ENCODE measurements at regions not wholly inside any gene's neighbourhood (a gene's known extent, or its start where the extent isn't known, plus 50 kb on each side); places are given as distances from the start of the nearest gene placed in this dataset.

DNA sequence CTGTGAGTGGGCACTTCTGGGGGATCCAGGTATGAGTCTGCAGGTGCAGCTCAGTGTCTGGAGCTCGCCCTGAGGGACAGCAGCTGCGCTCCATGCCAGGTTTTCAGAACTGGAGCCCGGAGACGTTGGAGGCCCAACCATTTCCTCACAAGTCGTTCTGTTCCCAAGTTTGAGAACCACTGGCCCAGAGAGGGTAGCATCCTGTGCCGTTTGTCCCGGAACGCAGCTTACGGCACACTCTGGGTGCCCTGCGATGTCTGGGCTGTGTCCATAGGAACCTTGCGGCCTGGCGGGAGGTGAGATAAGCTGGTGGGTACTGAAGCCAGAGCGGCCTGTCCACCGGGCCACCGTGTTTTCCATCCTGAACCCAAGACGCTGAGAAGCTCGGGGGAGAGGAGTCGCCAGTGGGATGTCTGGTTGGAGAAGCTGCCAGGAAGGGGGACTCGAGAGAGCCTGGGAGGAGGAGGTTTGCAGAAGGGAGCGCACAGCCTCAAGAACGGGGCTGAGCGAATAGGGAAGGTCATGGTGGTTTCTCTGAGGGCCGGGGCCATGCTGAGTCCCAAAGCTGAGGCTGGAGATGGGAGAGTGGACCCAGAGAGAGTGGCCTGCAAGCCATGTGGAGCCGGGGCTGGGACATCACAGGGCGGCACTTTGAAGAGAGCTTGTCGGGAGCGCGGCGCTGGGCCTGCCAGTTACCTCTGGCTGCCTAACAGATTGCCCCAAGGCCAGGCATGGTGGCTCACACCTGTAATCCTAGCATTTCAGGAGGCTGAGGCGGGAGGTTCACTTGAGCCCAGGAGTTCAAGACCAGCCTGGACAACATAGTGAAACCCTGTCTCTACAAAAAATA lies 211.0 kb upstream of the GSE1 start:
- no peak for DNase-seq (ENCODE audit: low read depth)

DNA sequence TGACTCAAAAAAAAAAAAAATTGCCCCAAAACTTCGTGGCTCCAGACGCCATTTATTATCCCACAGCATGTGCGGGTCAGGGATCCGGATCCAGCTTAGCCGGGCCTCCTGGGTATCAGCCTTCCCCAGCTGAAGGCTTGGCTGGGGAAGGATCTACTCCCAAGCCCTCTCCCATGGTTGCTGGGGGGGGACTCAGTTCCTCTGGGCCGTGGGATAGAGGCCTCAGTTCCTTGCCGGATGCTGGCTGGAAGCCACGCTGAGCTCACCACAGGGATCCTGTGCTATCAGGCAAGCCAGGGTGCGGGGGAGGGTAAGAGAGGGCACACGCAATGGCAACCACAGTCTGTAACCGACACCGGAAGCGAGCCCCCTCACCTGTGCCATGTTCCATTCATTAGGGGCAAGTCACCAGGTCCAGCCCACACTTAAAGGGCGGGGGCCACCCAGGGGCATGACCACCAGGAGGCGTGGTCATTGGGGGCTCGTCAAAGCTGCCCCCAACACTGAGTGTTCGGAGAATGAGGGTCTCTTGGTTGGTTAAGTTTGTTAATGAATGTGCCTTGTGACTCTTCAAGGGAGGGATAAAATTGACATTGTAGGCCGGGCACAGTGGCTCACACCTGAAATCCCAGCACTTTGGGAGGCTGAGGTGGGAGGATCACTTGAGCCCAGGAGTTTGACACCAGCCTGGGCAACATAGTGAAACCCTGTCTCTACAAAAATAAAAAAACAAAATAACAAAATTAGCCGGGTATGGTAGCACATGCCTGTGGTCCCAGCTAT lies 210.0 kb upstream of the GSE1 start:
- peak; percentile 62 for DNase-seq (ENCODE audit: low read depth)

DNA sequence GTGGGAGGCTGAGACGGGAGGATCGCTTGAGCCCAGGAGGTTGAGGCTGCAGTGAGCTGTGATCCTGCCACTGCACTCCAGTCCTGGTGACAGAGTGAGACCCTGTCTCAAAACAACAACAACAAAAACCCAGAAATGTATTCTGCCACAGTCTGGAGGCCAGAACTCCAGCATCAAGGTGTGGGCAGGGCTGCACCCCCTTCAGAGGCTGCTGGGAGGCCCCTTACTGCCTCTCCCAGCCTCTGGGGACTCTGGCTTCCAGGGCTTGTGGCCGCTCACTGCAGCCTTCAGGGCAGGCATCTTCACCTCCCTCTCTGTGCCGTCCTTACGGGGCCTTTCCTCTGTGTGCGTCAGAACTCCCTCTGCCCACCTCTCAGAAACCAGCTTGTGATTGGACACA lies 209.4 kb upstream of the GSE1 start:
- no peak for DNase-seq (ENCODE audit: low read depth)

DNA sequence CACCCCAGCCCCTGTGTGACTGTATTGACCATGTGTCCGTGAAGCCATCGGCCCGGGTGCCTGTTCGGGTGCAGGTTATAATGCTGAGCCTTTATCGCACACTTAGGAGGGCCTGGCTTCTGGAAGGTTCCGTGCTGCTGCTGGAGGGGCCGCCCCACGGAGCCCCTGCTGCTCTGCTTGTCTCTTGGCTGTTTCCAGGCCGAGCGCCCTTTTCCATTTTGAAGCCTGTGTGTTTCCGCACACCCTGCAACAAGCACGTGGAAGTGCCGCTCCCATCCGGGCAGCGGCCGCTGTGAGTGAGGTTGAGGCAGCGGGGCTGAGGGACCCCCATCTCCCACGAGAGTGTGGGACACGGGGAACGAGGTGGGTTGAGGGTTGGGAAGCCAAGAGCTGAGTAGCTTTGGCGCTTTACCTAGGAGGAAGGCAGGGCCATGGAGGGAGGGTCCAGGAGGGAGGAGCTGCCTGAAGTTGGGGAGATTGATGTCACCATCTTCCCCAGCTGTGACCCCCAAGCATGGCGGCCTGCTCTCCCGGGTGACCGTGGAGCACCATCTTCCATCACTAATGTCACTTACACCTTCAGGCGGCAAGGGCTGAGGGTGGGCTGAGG lies 200.1 kb upstream of the GSE1 start:
- DNase-seq (ENCODE audit: low read depth), result no peak

DNA sequence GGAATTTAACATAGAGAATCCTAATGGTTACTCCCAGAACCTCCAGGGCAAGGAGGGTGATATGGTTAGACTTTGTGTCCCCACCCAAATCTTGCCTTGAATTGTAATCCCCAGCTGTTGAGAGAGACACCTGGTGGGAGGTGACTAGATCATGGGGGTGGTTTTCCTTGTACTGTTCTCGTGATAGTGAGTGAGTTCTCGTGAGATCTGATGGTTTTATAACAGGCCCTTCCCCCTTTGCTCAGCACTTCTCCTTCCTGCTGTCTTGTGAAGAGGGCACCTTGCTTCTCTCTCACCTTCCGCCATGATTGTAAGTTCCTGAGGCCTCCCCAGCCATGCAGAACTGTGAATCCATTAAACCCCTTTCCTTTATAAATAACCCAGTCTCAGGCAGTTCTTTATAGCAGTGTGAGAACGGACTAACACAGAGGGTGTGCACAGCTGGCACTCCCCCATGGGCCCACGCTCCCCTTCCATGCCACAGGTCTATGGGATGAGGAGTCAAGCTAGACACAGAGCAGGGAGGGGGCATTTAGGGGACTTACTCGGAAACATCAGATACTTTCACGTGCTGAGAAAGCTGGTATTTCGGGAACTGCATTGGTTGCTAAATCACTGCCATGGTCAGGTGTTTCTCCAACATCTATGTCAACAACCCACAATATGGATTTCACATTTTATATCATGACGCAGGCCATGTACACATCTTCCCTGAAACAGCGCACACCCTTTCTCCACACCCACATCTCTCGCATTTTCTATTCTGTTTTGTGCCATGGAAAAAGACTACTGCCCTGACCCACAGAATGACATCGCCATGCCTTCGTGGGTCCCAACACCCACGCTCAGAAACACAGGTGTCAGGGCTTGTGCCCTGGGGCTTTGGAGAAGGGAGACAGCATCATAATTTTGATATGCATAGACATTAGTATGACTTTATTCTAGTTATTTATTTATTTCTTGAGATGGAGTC lies 199.1 kb upstream of the GSE1 start:
- DNase-seq (ENCODE audit: low read depth), result no peak

DNA sequence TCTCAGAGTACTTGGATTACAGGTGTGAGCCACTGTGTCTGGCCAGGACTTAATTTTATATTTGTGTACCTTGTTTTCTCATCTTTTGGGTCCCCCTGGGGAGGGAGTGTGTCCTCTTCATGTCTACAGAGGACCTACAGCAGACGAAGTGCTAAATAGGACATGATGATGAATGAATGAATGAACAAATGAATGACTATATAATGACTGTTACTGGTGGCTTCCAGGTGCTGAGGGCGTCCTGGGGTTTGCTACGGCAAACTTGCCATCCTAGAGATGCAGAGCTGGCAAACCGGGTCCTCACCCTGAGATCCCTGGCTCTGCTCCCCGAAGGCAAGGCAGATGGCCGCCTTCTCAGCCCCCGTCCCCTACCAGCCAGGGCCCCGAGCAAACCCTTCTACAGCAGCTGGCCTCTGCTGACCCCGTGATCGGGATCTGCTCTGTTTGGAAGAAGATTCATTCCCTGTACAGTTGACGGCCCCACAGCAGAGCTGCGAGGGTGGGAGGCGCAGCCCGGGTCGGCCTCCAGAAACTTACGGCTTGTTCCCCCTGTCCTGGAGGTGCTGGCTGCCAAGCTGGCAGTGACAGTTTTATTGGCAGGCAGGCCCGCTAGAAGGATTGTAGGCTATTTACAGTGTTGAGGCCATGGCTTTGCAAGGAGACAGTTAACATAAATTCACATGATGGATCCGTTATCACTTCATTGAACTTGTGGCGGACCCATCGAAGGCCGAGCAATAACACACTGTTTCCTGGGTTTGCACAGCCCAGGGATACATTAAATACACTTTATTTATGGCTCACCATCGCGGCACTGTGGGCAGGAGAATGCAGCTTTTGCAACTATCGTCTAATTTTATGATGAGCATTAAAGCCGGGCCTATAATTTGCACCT lies 197.7 kb upstream of the GSE1 start:
- no peak for DNase-seq (ENCODE audit: low read depth)

DNA sequence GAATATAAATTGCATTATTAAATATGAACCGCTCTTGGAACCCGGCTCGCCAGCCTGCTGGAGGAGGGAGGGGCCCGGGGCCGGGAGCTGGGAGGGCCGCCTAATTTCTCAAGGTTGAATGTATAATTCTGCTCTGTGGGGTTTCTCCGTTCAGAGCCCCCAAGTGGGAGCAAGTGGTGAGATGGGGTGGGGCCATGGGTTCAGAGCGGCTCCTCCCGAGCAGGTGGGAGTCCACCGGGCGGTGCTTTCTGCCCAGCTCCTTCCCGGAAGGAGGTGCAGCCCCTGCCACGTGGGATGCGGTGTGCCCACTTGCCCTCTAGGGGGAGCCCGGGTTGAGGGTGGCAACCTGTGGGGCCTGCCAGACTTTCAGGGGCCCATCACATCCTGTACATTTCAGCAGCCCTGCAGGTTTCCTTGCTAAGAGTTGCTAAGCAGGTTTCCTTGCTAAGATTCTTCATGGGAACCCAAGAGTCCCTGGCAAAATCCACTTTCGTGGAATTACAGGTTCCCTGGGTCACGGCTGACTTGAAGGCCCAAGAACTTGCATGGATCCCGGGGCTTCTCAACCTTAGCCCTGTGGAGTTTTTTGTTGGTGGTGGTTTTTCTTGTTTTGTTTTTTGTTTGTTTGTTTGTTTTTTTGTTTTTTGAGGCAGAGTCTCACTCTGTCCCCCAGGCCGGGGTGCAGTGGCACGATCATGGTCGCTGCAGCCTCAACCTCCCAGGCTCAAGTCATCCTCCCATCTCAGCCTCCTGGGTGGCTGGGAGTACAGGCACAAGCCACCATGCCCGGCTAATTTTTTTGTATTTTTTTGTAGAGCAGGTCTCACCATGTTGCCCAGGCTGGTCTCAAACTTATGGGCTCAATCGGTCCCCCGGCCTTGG lies 196.7 kb upstream of the GSE1 start:
- DNase-seq (ENCODE audit: low read depth), result peak; percentile 43

DNA sequence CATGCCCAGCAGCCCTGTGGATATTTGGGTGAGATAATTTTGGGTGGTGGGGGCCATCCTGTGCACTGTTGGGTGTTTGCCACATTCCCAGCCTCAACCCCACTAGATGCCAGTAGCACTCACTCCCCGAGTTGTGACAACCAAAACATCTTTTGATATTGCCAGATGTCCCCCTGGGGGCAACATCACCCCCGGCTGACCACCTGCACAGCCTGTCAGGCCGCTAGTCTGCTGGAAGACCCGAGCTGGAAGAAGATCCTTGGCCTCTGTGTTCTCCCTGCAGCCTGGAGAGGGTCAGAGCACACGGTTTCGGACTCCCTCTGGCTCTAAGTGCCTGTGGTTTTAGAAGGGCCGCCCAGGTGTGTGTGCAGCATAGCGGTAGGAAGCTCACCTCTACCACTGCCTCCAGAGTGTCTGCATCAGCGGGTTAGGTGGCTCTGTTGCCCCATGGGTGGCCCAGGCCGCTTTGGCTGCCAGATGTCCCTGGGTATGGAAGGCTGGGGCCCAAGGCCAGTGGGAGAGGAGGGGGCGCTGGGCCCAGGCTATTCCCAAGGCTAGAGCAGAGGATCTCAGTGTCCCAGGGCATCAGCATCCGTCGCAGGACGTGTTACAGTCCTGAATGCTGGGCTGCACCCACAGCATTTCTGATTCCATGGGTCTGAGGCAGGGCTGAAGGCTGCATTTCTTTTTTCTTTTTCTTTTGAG lies 195.8 kb upstream of the GSE1 start:
- DNase-seq (ENCODE audit: low read depth), result no peak

DNA sequence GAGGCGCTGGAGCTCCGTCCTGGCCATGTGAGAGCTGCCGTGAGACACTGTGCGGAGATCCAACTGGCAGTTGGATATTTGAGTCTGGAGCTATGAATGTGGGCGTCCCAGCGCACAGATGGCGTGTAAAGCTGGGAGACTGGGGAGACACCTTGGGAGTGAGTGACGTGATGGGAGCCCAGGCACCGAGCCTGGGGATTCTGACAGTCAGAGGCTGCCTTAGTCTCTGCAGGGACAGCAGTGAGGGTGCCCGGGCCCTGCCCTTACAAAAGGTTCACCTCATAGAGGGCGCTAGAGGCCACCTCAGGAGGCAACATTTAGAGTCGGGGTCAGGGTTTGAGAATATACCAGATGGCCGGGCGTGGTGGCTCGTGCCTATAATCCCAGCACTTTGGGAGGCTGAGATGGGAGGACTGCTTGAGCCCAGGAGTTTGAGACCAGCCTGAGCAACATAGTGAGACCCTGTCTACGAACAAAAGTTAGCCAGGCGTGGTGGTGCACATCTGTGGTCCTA lies 194.1 kb upstream of the GSE1 start:
- DNase-seq (ENCODE audit: low read depth), result no peak

DNA sequence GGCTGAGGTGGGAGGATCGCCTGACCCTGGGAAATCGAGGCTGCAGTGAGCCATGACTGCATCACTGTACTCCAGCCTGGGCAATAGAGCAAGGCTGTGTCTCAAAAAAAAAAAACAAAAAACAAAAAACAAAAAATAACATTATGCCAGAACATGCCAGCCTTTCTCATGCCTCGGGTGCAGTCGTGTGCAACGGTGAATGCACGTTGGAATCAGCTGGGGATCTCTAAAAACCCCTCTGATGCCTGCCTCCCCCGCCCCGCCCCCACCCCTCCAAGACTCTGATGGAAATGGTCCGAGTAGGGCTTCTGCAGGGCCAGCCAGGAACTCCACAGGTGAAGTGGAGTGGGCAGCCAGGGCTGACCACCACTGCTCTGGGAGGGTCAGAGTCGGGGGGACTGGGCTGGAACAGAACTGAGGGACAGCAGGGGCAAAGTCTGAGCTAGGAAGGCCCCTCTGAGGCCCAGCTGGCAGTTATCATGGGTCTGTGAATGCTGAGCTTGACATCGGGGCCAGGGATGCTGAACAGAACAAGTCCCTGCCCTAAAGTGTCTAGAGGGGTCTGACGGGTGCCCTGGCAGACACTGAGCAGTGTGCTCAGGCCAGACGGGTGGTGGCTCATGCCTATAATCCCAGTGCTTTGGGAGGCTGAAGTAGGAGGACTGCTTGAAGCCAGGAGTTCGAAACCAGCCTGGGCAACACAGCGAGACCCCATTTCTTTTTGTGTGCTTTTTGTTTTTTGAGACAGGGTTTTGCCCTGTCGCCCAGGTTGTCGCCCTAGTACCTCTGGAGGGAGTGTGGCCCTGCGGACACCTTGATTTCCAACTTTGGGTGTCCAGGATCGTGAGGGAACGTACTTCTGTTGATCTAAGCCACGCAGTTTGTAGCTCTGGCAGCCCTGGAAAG lies 193.4 kb upstream of the GSE1 start:
- DNase-seq (ENCODE audit: low read depth), result no peak

DNA sequence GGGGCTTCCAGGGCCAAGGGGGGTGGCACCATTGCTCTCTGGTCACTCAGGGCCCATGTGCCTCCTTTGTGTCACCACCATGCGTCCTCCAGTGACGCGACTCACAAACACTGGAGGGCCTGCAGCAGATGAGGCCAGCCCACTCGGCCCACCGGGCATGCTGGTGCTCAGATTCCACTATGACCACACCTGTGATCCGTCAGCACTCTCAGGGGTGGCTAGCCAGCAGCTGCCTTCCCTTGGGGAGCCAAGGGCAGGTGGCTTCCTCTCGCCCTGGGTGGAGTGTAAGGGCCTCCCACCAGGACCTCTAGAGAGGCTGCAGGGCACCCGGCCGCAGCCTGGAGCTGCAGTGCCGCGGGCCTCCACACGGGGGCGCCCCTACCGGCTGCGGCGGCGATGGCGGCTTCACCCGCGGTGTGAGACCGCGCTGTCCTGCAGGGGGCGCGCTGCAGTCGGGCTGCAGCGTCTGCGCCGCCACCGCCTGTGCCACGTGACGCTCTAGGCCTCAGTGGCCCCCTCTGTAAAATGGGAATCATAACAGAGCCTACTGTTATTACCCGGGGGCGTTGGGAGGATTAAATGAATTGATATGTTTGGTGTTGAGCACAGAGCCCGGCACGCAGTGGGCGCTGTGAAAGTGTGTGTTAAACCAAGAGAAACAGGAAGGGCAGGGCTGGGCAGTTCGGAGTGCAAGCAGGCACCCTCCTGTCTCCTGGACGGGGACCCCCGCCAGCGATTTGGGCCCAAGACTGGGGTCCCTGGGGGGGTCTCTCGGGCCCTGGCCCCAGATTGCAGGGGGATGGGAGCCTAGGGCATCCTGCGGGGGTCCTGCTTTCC lies 192.4 kb upstream of the GSE1 start:
- peak; percentile 35 for DNase-seq (ENCODE audit: low read depth)

DNA sequence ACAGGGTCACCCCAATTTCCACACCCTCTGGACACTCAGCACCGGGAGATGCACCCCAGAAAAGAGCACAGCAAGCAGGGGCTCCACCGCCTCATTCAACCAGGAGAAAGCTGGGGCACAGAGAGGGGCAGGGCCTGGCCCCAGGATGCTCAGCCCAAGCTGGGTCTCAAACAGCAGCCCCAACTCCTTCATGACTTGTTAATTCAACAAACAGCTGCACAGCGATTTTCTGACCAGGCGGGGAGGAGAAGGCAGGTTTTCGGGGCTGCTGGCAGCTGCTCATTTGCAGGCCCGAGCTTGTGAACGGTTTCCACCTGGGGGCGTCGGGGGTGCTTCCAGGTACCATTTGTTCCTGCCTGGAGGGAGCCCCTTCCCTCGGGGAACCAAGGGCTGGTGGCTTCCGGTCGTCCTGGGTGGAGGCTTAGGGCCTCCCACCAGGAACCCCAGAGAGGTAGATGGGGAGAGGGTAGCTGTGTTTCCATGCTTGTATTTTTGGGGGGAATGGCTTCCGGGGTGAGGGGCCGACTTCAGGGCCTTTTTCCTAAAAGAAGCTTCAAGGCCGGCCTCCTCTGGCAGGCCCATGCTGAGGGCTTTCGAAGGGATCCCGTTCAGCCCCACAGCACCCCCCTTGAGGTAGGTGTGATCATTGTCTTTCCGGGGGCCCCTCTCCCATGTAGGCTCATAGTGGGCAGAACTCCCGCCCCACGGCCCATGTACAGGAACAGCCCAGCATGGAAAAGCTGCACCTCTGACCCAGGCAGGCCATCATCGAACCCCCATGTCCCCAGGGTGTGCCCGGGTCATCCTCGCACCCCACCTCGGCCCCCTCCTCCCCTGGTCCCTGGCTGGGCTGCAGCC lies 191.6 kb upstream of the GSE1 start:
- DNase-seq (ENCODE audit: low read depth), result no peak

DNA sequence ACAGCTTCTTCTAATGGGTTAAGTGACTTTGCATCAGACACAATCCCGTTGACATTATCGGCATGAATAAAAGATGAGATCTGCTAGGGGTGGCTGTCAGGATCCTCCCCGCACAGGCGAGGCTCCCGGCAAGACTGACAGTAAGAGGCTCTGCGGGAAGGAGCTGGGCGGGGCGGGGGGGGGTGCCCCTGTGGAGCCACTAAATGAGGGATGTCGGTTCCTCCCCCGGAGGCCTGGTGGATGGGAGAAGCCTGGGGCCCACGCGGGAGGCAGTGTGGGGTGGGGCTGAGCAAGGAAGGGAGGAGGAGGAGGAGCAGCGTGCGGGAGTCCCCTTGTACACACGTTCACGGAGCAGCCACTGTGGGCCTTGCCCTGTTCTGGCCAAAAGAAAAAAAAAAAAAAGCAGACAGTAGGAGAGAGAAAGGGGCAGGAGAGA lies 190.9 kb upstream of the GSE1 start:
- DNase-seq (ENCODE audit: low read depth), result no peak

DNA sequence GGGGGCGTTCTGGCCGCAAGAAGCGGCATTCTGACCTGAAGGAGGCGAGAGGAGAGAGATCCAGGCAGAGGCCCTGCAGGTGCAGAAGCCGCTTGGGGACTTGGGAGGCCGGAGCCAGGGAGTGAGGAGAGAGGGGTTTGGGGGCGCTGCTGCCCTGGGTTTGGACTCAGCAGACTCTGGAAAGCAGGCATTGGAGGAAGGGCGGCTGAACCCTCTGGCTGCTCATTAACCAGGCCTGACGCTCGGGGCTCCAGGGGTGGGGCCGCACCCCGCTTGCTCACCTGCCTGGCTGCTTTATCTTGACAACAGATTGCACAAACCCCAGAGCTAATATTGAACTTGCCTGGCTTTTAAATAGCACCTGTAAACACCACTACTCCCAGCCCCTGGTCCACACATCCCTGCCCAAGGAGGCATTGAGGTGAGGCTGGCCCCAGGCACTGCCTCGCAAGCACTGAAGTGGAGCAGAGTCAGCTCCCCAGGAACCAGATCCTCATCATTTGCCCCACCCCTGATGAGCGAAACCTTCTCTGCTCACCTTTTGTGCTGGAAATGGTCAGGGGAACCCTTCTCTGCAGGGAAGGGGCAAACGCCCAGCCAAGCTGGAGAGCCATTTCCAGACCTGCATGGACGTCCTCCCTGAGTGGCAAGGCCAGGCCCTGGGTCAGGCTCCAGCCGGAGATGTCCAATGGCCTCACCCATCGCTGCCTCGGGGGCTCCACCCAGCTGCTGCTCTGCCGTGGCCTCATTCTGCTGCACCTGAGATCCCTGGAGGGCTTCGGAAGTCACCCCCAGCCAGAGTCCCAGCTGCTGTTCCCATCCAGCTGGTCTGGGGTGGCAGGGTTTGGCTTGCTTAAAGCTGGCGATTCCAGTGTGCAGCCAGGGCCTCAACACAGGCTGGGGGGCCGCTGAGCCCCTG lies 190.2 kb upstream of the GSE1 start:
- DNase-seq (ENCODE audit: low read depth), result no peak

DNA sequence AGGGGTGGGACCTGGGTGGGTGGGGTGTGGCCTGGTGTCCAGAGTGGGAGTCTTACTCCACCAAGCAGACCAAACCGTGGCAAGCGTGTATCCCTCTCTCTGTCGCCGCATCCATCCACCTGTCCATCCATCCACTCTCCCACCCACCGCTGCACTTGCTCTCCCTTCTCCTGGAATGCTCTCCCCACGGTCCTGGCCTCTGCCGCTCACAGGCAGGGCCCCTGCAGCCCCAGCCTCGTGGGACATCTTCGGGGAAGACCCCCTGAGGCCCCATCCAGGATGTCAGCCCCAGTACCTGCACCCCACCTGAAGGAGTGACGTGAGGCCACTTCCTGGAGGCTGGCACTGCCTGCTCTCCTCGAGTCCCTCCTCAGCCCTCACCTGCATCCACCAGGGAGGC lies 189.5 kb upstream of the GSE1 start:
- no peak for DNase-seq (ENCODE audit: low read depth)
